HFF-Myc (cell line): ENCODE measurements at regions not wholly inside any gene's neighbourhood (a gene's known extent, or its start where the extent isn't known, plus 50 kb on each side); places are given as distances from the start of the nearest gene placed in this dataset.

Experiments used
- DNase-seq: peaks from one replicate; pipeline ENCODE4 v3.0.0-alpha.2; 2011; ENCODE audit warnings: low read depth; ENCODE audit errors: extremely low read depth
- H3K4me3 ChIP-seq: replicated peaks from 2 replicates; pipeline ENCODE4 v1.5.1; 2011; ENCODE audit warnings: low read depth, mild to moderate bottlenecking, control low read depth, low read length
- TF ChIP-seq, protein P1 (sequence below): IDR thresholded peaks from 2 replicates; pipeline ENCODE4 v1.5.1; 2012; ENCODE audit warnings: mild to moderate bottlenecking, low read depth, low read length, control low read depth; ENCODE audit errors: missing control alignments

DNA sequence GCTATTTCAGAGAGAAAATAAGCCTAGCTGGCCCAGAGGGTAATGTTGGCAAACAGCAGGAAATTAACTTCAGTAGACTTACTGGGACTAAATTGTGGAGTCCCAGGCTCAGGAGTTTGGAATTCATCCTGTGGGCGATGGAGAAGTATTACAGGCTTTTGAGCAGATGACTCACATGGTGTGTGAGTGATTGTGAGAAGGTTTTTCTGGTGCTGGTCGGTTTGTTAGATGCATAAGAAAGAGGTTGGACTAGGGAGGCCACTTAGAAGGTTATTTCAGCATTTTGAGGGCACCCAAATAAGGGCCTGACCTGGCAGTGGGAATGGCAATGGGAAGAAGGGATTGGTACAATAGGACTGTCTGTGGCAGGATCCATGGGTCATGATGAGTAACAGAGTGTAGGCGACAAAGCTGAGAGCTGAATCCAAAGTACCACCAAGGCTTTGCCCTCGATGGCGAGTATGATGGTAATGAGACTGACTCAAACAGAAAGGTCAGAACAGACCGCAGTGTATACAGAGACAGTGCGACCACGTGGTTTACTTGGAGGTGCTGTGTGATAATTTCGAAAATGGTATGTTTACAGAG, 69.2 kb upstream of the KIF26B start:
- DNase-seq: peak; percentile 85
- TF ChIP-seq, protein P1, sequence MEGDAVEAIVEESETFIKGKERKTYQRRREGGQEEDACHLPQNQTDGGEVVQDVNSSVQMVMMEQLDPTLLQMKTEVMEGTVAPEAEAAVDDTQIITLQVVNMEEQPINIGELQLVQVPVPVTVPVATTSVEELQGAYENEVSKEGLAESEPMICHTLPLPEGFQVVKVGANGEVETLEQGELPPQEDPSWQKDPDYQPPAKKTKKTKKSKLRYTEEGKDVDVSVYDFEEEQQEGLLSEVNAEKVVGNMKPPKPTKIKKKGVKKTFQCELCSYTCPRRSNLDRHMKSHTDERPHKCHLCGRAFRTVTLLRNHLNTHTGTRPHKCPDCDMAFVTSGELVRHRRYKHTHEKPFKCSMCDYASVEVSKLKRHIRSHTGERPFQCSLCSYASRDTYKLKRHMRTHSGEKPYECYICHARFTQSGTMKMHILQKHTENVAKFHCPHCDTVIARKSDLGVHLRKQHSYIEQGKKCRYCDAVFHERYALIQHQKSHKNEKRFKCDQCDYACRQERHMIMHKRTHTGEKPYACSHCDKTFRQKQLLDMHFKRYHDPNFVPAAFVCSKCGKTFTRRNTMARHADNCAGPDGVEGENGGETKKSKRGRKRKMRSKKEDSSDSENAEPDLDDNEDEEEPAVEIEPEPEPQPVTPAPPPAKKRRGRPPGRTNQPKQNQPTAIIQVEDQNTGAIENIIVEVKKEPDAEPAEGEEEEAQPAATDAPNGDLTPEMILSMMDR: no peak
- H3K4me3 ChIP-seq: no peak overlapping the region

GRCh38 chr1:245084551-245084950, 70.2 kb upstream of the KIF26B start:
- DNase-seq: no peak
- TF ChIP-seq, protein P1: no peak

DNA sequence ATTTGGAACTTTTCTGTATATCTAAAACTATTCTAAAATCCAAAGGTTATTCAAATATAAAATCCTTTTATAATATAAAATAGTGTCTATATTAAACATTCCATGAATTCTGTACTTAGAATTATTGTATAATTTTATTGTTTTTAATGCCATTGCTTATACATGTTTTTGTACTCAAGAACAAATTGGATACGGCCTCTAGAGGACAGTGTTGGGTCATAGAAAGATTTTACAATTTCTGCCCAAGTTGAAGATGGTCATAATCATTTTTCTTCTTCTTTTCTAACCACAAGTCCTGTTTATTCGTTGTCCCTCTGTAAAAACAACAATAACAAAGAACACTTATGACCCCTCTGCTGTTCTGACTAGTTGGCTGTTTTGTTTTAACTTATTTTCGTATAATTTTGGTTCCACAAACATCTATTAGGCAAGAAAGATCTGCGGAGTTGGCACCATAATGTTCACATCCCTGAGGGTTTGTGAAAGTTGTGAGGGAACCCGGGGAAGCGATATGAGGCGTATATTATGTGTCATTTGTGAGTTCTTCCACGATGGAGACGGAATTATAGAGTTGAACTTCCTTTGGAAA, 75.7 kb upstream of the KIF26B start:
- no peak for DNase-seq
- TF ChIP-seq, protein P1: peak; percentile 56
- H3K4me3 ChIP-seq: no peak overlapping the region

More at GRCh38 chr1:245084551-245084950, 70.2 kb upstream of the KIF26B start:
- no peak overlapping the region for H3K4me3 ChIP-seq

DNA sequence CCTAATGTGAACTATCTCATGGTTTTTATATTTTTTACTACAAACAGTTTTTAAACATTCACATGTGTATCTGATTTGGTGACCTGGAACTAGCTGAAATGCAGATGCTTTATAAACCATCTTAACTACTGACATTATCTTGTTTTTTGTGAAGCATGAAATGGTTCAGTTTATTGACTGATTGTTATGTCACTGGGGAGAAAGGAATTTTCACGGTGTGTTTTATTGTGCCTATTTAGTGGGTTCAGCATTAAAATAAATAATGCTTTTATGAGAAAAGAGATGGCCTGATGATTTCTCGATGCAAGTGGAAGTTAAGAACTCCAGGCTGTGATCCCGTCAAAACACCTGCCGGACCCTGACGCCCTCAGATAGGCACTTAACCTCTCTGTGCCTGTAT, 79.9 kb upstream of the KIF26B start:
- DNase-seq: no peak
- no peak overlapping the region for H3K4me3 ChIP-seq
- TF ChIP-seq, protein P1: no peak

- DNase-seq: no peak
- no peak overlapping the region for H3K4me3 ChIP-seq
- TF ChIP-seq, protein P1: no peak
These were observed 80.5 kb upstream of the KIF26B start for GRCh38 chr1:245074232-245074747.

DNA sequence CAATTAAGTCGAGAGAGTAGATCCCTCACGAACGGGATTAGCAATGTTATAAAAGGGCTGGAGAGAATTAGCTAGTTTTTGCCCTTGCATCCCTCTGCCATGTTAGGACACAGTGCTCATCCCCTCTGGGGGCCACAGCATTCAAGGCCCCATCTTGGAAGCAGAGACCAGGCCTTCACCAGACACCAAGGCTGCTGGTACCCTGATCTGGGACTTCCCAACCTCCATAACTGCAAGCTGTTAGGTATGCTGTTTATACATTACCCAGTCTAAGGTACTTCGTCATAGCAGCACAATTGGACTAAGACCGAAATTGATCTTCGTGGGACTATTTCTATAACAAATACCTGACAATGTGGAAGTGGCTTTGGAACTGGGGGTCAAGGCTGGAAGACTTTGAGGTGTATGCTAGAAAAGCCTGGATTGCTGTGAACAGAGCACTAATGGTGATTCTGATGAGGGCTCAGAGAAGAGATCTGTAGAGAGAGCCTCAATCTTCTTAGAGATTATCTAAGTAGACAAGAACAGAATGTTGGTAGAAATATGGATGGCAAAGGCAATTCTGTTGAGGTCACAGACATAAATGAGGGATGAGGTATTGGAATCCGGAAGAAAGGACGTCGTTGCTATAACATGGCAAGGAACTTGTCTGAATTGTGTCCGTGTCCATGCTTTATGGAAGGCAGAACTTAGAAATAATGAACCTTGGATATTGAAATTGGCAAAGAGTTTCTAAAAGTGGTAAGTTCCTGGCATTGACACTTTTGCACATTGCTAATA, 83.8 kb upstream of the KIF26B start:
- H3K4me3 ChIP-seq: no peak overlapping the region
- no peak for DNase-seq
- TF ChIP-seq, protein P1: no peak
